DND-41 (cell line): ENCODE measurements at regions not wholly inside any gene's neighbourhood (a gene's known extent, or its start where the extent isn't known, plus 50 kb on each side); places are given as distances from the start of the nearest gene placed in this dataset.

Experiments used
- ATAC-seq: fragments of 200-7000 bp; cut with Tn5 transposase; 3 replicates; pipeline ENCODE4 v1.9.1; 2021; ENCODE audit warnings: low read depth; ENCODE audit not compliant: insufficient read depth
- DNase-seq: peaks from one replicate; pipeline ENCODE4 v3.0.0-alpha.2; 2020
- H2AFZ ChIP-seq: 2 replicates; pipeline ENCODE4 v1.6.0; 2012; ENCODE audit warnings: low read depth, low read length
- H3K27ac ChIP-seq: 2 replicates; pipeline ENCODE4 v1.5.1; 2012; ENCODE audit warnings: low read length, inconsistent platforms
- H3K27me3 ChIP-seq: fragments of 200-600 bp; sonication (generic); 2 replicates; pipeline ENCODE4 v1.6.0; 2012; ENCODE audit warnings: low read length, mild to moderate bottlenecking, inconsistent platforms; ENCODE audit not compliant: insufficient read depth, poor library complexity
- H3K36me3 ChIP-seq: 2 replicates; pipeline ENCODE4 v1.5.1; 2012; ENCODE audit warnings: low read length, inconsistent platforms; ENCODE audit not compliant: insufficient read depth
- H3K4me1 ChIP-seq: 2 replicates; pipeline ENCODE4 v1.5.1; 2012; ENCODE audit warnings: mild to moderate bottlenecking, low read length; ENCODE audit not compliant: insufficient read depth
- H3K4me2 ChIP-seq: 2 replicates; pipeline ENCODE4 v1.6.0; 2012; ENCODE audit warnings: mild to moderate bottlenecking, moderate library complexity, low read length, inconsistent platforms; ENCODE audit not compliant: insufficient read depth
- H3K4me3 ChIP-seq, 2 experiments: fragments of 200-600 bp in 1 of 2; shearing (Covaris generic) in 1 of 2; 2 replicates each; pipeline ENCODE4 v1.5.1; 2012 to 2016; ENCODE audit warnings: inconsistent platforms in 2 of 2, low read length in 2 of 2, mild to moderate bottlenecking in 2 of 2, low read depth in 1 of 2, moderate library complexity in 1 of 2
- H3K79me2 ChIP-seq: 2 replicates; pipeline ENCODE4 v1.6.0; 2012; ENCODE audit warnings: low read length, inconsistent platforms; ENCODE audit not compliant: insufficient read depth
- H3K9ac ChIP-seq: 2 replicates; pipeline ENCODE4 v1.6.0; 2012; ENCODE audit warnings: low read depth, mild to moderate bottlenecking, inconsistent platforms, low read length, moderate library complexity
- H3K9me3 ChIP-seq: 2 replicates; pipeline ENCODE4 v1.5.1; 2012; ENCODE audit warnings: low read length, moderate library complexity, mild to moderate bottlenecking, inconsistent platforms; ENCODE audit not compliant: insufficient read depth, severe bottlenecking
- H4K20me1 ChIP-seq: 2 replicates; pipeline ENCODE4 v1.6.0; 2012; ENCODE audit warnings: low read length; ENCODE audit not compliant: insufficient read depth
- CTCF ChIP-seq: IDR thresholded peaks from 2 replicates; pipeline ENCODE4 v1.5.1; 2012; ENCODE audit warnings: borderline replicate concordance, low read length, moderate library complexity, mild to moderate bottlenecking; ENCODE audit not compliant: poor library complexity, severe bottlenecking; ENCODE audit errors: extremely low read depth
- EZH2 ChIP-seq: IDR thresholded peaks from 3 replicates; pipeline ENCODE4 v1.6.1; 2012; ENCODE audit warnings: borderline replicate concordance, low read depth, mild to moderate bottlenecking, moderate library complexity, low read length, inconsistent platforms; ENCODE audit not compliant: severe bottlenecking

DNA sequence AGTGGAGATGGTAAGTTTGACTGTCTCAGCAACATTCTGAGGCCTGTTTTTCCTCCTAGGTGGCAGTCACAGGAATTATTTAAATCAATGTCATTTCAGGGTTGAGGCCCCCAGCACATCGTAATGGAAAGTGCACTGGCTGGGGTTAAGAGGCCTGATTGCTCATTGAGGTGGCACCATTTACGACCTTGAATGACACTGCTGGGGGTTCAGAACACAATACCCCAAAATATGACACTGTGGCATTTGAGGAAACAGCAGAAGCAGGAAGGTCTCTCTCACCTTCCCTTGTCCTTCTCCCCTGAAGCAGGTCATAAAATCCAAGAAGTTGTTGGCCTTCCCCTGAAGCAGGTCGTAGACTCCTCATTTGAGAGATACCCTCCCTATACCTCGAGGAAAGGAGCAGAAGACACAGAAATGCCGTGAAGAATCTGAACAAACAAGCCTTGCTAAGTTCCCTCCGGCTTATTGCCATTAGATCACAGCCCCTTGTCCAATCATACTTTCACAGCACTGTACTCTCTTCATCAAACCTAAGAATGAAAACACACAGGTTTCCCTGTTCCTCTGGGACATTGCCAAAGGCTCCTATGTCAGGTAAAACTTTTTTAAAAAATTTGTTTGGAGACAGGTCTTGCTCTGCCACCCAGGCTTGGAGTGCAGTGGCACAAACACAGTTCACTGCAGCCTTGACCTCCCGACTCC lies 71.3 kb downstream of the S1PR1 start:
- Histone ChIP-seq H3K27ac (peak overlapping the region; percentile 98), H3K27me3 (no peaks in the 10 kb centered on the region), H3K36me3 (no peaks in the 10 kb centered on the region), H3K4me2 (peak overlapping the region; percentile 65), H2AFZ (peak overlapping the region; percentile 71), H3K79me2 (no peaks in the 10 kb centered on the region), H3K9me3 (no peaks in the 10 kb centered on the region), H3K4me3 (peak overlapping the region in 1 of 2 experiments; percentile 25; a peak in 1 of 4 replicates), H4K20me1 (no peaks in the 10 kb centered on the region), H3K9ac (peak overlapping the region; percentile 91), H3K4me1 (peaks cover 76% of the 10 kb centered on the region)
- DNase-seq (no peak), ATAC-seq (no peak)
- TF ChIP-seq CTCF: no peak
- TF ChIP-seq EZH2: no peak

DNA sequence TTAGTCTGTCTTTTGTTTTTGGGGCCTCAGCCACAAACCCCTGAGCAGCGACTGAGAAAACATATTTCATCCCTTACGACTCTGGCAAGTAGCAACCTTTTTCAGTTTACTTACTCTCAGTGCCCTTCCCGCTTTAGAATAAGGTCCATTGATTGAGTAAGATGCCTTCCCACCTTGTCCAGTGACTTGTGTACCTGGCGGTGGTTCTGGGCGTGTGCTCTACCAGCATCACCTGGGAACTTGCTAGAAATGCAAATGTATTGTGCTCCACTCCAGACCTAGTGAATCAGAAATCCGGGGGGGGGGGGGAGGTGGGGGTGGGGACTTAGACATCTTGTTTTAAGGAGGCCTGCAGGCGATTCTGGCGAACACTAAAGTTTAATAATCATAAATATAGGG lies 72.1 kb downstream of the S1PR1 start:
- DNase-seq: peak; percentile 35
- no peak for TF ChIP-seq CTCF
- TF ChIP-seq EZH2: no peak
- Histone ChIP-seq H2AFZ (peak overlapping the region; percentile 71), H3K9me3 (no peaks in the 10 kb centered on the region), H3K9ac (peak overlapping the region; percentile 91), H3K27me3 (no peaks in the 10 kb centered on the region), H3K36me3 (no peaks in the 10 kb centered on the region), H3K4me3 (peak overlapping the region in 1 of 2 experiments; percentile 25; a peak in 2 of 4 replicates), H3K4me2 (peak overlapping the region; percentile 65), H3K79me2 (no peaks in the 10 kb centered on the region), H3K4me1 (peaks cover 84% of the 10 kb centered on the region), H3K27ac (peak overlapping the region; percentile 98), H4K20me1 (no peaks in the 10 kb centered on the region)
- ATAC-seq: no peak

- H4K20me1 ChIP-seq: no peaks in the 10 kb centered on the region
- peak overlapping the region; percentile 91 for H3K9ac ChIP-seq
- H3K4me3 ChIP-seq: peak overlapping the region in 1 of 2 experiments; percentile 51; a peak in 2 of 4 replicates
- no peaks in the 10 kb centered on the region for H3K79me2 ChIP-seq
- peak overlapping the region; percentile 98 for H3K27ac ChIP-seq
- DNase-seq: peak; percentile 93
- H3K27me3 ChIP-seq: no peaks in the 10 kb centered on the region
- H3K4me1 ChIP-seq: peaks cover 91% of the 10 kb centered on the region
- H3K36me3 ChIP-seq: no peaks in the 10 kb centered on the region
- H3K4me2 ChIP-seq: peak overlapping the region; percentile 65
- H2AFZ ChIP-seq: peak overlapping the region; percentile 71
- TF ChIP-seq CTCF (peak; percentile 98), EZH2 (no peak)
- no peaks in the 10 kb centered on the region for H3K9me3 ChIP-seq
- ATAC-seq: peak; percentile 70
These were observed 72.8 kb downstream of the S1PR1 start for GRCh38 chr1:101309334-101310311.
